LoVo (cell line): ENCODE measurements at regions not wholly inside any gene's neighbourhood (a gene's known extent, or its start where the extent isn't known, plus 50 kb on each side); places are given as distances from the start of the nearest gene placed in this dataset.

Experiments
- DNase-seq: peaks from one replicate; pipeline ENCODE4 v3.0.0-alpha.2; 2016; ENCODE audit warnings: low spot score

DNA sequence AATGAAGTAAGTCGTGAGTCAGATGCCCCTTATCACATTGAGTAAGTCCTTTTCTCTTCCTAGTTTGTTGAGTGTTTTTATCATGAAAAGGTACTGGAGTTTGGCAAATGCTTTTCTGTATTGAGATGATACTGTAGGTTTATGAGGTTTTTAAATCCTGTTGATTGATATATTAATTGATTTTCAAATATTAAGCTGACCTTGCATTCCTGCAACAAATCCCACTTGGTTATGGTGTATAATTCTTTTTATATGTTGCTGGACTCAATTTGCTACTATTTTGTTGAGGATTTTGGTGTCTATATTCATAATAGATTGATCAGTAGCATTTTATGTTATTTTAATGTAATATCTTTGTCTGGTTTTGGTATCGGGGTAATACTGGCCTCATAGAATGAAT is 81.0 kb upstream of the BNC2 start:
- DNase-seq: no peak

DNA sequence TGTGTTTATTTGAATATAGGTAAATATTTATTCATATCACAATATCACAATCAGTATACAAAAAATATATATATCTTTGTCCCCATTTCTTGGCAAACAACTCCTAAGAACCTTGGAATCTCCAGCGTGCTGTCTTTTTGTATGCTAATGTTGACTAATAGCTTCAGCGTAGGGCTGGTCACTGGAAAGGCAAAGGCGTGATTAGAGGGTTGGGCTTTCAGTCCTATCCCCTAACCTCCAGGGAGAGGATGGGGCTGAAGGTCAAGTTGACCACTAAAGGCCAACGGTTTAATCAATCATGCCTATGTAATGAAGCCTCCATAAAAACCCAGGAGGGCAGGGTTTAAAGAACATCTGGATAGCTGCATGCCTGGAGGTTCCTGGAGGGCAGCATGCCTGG is 79.6 kb upstream of the BNC2 start:
- no peak for DNase-seq

DNA sequence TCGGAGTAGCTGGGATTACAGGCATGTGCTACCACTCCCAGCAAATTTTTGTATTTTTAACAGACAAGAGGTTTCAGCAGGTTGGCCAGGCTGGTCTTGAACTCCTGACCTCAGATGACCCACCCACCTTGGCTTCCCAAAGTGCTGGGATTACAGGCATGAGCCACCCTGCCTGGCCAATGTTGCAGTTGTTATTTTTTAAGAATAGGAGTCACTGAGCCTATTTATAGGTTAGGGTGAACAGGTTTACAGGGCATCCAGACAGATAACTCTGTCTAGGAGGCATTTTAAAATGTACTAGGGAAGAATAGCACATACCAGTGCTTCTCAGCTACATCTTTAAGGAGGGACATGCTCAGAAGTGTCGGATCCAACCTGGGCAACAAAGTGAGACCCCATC is 60.1 kb upstream of the BNC2 start:
- no peak for DNase-seq

DNA sequence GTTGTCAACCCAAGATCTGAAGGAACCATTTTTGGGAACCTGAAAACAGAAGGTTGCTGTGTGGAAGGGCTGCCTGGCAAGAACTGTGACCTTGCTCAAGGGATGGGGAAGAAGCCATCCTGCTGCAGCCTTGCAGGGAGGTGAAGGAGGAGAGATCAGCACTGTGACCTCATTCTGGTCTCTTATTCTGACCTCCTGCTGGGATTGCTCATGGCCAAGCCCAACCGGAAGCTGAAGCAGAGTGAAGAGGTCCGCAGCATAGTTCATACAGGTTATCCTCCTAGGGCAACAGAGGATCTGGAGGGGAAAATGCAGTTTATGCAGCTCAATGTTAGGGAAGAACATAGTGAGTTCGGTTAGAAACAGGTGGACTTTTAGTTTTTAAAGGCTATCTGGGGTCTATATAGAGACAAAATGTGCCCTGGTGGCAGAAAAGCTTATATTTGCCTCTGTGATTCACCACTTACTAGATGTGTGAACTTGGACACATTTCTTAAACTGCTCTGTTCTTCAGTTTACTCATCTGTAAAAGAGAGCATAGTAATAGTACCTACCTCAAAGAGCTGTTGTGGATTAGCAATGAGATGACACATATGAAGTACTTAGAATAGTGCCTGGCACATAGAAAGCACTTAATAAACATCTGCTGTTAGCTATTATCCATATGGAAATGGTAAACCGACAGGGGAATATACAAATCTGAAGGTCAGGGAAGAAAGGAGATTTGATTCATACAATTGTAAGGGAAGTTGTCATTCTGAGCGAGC is 57.9 kb upstream of the BNC2 start:
- no peak for DNase-seq

DNA sequence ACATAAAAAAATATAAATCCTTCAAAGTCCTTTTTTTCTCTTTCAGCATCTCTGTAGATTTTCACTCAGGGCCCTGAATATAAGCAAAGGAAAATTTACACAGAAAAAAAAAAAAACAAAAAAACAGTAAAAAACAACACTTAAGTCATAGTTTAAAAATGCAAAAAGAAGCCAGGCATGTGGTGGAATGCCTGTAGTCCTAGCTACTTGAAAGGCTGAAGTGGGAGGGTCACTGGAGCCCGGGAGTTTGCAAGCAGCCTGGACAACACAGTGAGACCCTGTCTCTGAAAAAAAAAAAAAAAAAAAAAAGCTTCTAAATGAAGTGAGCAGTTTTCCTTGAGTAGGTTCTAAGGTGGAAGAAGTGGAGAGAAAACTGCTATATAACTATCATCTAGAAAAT is 55.0 kb upstream of the BNC2 start:
- DNase-seq: no peak

DNA sequence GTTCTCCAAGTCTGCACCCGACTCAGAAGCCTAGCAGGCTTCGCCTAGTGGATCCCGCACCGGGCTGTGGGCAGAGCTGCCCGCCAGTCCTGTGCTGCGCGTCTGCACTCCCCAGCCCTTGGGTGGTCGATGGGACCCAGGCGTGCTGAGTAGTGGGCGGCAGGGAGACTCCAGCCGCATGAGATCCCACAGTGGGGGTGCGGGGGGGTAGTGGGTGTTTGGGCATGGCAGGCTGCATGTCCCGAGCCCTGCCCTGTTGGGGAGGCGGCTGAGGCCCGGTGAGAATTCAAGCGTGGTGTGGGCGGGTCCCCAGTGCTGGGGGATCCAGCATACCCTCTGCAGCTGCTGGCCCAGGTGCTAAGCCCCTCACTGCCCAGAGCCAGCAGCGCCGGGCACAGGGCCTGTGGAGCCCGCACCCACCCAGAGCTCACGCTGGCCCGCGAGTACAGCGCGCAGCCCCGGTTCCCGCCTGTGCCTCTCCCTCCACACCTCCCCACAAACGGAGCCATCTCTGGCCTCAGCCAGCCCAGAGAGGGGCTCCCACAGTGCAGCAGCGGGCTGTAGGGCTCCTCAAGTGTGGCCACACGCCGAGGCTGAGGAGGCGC is 53.9 kb upstream of the BNC2 start:
- DNase-seq: no peak

DNA sequence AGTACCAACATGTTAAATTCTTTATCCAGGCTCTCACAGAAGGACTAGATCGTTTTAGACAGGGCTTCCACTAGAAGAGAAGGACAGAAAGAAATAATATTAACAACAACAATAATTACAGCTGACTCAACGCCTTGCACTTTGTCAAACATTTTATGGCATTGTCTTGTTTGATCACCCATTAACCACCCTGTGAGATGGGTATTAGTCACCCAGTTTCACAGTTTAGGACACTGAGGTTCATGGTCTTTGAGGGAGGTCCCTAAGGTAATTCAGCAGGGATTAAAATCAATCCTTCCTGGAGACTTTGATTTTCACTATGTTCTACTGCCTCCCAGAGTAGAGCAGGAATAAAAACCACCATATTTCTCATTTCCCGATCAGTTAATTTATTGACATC is 51.4 kb upstream of the BNC2 start:
- peak; percentile 29 for DNase-seq
